CD8-positive, alpha-beta memory T cell (primary cell): ENCODE measurements at regions not wholly inside any gene's neighbourhood (a gene's known extent, or its start where the extent isn't known, plus 50 kb on each side); places are given as distances from the start of the nearest gene placed in this dataset.

Source experiments
- CTCF ChIA-PET: fragments of 350-600 bp; sonication (Branson Sonifier 250); formaldehyde crosslinking; loops from one replicate; lab custom pipeline; 2021; ENCODE audit warnings: antibody characterized with exemption; lab: Charles Lee
- POLR2A ChIA-PET: fragments of 350-600 bp; sonication (Branson Sonifier 250); formaldehyde crosslinking; loops from one replicate; lab custom pipeline; 2021; ENCODE audit warnings: antibody characterized with exemption; lab: Charles Lee
- DNase-seq, 5 donors: peaks; one replicate each; pipeline versions ENCODE4 v3.0.0 to v3.0.0-alpha.2; 2020 to 2022; ENCODE audit warnings: mixed read lengths in 1 of 5
- H3K27ac ChIP-seq: one replicate; pipeline ENCODE4 v1.7.0; 2013; ENCODE audit warnings: low read depth, mild to moderate bottlenecking, low read length, moderate library complexity
- H3K27me3 ChIP-seq: 2 replicates; pipeline ENCODE4 v1.7.0; 2013; ENCODE audit warnings: low read length, mild to moderate bottlenecking; ENCODE audit not compliant: insufficient read depth, poor library complexity, severe bottlenecking
- H3K36me3 ChIP-seq: 2 replicates; pipeline ENCODE4 v1.7.0; 2013; ENCODE audit warnings: mild to moderate bottlenecking, low read length, moderate library complexity; ENCODE audit not compliant: insufficient read depth
- H3K4me1 ChIP-seq: 2 replicates; pipeline ENCODE4 v1.7.0; 2013; ENCODE audit warnings: mild to moderate bottlenecking, low read length, moderate library complexity; ENCODE audit not compliant: insufficient read depth
- H3K4me3 ChIP-seq: 2 replicates; pipeline ENCODE4 v1.7.0; 2013; ENCODE audit warnings: mild to moderate bottlenecking, low read length
- H3K9me3 ChIP-seq: 2 replicates; pipeline ENCODE4 v1.7.0; 2013; ENCODE audit warnings: mild to moderate bottlenecking, low read length
- H3K27ac Mint-ChIP-seq, 8 donors: one replicate each; pipeline ENCODE4 v1.8.0; 2020 to 2021; ENCODE audit warnings: mixed read lengths in 8 of 8, mild to moderate bottlenecking in 6 of 8, inconsistent platforms in 3 of 8, moderate library complexity in 3 of 8
- H3K27me3 Mint-ChIP-seq, 2 donors: one replicate each; pipeline ENCODE4 v1.8.0; 2020 to 2021; ENCODE audit warnings: mixed read lengths in 2 of 2, mild to moderate bottlenecking in 1 of 2, moderate library complexity in 1 of 2
- H3K36me3 Mint-ChIP-seq, 3 donors: one replicate each; pipeline ENCODE4 v1.8.0; 2020 to 2021; ENCODE audit warnings: mixed read lengths in 3 of 3, inconsistent platforms in 1 of 3, mild to moderate bottlenecking in 1 of 3
- H3K4me1 Mint-ChIP-seq, 3 donors: one replicate each; pipeline ENCODE4 v1.8.0; 2020 to 2021; ENCODE audit warnings: mixed read lengths in 3 of 3, inconsistent platforms in 1 of 3, mild to moderate bottlenecking in 1 of 3
- H3K4me3 Mint-ChIP-seq, 7 donors: one replicate each; pipeline ENCODE4 v1.8.0; 2020 to 2021; ENCODE audit warnings: mixed read lengths in 7 of 7, mild to moderate bottlenecking in 6 of 7, moderate library complexity in 4 of 7, inconsistent platforms in 2 of 7
- H3K9me3 Mint-ChIP-seq, 5 donors: one replicate each; pipeline ENCODE4 v1.8.0; 2020 to 2022; ENCODE audit warnings: mixed read lengths in 5 of 5, mild to moderate bottlenecking in 3 of 5, moderate library complexity in 2 of 5, inconsistent platforms in 1 of 5

DNA sequence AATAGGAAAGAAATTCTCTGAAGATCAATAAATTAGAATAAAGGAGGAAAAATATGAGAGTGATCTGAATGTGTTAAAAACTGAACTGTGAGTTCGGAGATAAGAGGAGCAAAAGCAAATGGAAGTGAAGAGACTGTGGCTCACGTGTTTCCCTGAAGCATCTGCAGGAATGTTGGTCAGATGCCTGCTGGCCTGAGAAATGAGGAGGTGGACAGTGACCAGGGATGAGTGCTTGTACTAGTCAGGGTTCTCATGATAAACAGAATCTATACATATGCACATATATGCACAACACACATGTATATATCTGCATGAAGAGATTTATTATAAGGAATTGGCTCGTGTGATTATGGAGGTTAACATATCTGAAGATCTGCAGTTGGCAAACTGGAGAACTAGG is 103.4 kb upstream of the TIAM1 start:
- Histone ChIP-seq H3K4me1 (peaks cover 24% of the 10 kb centered on the region), H3K27ac (no peak overlapping the region), H3K36me3 (no peaks in the 10 kb centered on the region), H3K4me3 (no peak overlapping the region), H3K9me3 (no peaks in the 10 kb centered on the region), H3K27me3 (no peaks in the 10 kb centered on the region)
- Mint-ChIP-seq H3K36me3 (no peaks in the 10 kb centered on the region), H3K4me3 (peak overlapping the region in 1 of 7 donors; percentile 13), H3K27ac (peak overlapping the region in 2 of 8 donors; percentile 30 to 42), H3K4me1 (peaks cover 31 to 49% (median 47%) of the 10 kb centered on the region in 3 donors), H3K9me3 (peaks cover 0 to 2% (median 0%) of the 10 kb centered on the region in 5 donors), H3K27me3 (peaks cover 0 to 4% of the 10 kb centered on the region in 2 donors)
- no peak for DNase-seq
- ChIA-PET CTCF (no interaction called here), POLR2A (no interaction called here)

DNA sequence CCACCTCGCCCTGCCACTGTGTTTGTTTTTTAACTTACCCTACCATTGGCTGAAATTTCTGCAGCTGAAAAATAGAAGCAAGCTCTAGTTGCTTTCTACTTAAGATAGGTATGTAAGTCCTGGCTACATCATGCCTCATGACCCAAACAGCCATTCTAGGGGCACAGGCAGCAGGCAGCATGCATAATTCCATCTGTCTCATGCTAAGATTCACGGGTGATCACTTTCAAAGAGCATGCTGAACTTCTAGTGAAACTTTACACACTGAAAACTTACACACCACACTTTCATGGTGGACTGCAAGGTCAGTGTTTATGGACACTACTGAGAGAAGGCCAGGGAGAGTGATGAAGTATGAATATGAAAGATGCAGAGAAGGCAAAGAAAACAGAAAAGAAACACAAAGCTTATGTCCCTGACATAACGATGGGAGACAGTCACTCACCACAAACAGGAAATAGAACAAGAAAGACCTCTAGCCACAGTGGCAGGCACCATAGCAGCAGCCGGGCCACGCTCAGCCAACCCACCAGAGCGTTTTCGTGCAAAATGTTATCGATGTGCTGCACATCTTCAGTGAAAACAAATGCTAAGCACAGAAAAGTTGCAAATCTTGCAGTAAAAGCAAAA is 102.3 kb upstream of the TIAM1 start:
- POLR2A ChIA-PET = no interaction called here
- Histone ChIP-seq H3K36me3 (no peaks in the 10 kb centered on the region), H3K9me3 (peaks cover 3% of the 10 kb centered on the region), H3K4me3 (peak overlapping the region; percentile 44), H3K27me3 (no peaks in the 10 kb centered on the region), H3K4me1 (peaks cover 24% of the 10 kb centered on the region), H3K27ac (no peak overlapping the region)
- CTCF ChIA-PET = no interaction called here
- Mint-ChIP-seq H3K4me3 (peak overlapping the region in 6 of 7 donors; percentile 3 to 77 (median 36)), H3K27me3 (peaks cover 0 to 4% of the 10 kb centered on the region in 2 donors), H3K27ac (peak overlapping the region in 7 of 8 donors; percentile 0 to 89 (median 65)), H3K9me3 (peaks cover 0 to 6% (median 3%) of the 10 kb centered on the region in 5 donors), H3K36me3 (peaks cover 0 to 2% (median 0%) of the 10 kb centered on the region in 3 donors), H3K4me1 (peaks cover 31 to 49% (median 47%) of the 10 kb centered on the region in 3 donors)
- DNase-seq = peak in 4 of 5 donors; percentile 11 to 65 (median 54)

DNA sequence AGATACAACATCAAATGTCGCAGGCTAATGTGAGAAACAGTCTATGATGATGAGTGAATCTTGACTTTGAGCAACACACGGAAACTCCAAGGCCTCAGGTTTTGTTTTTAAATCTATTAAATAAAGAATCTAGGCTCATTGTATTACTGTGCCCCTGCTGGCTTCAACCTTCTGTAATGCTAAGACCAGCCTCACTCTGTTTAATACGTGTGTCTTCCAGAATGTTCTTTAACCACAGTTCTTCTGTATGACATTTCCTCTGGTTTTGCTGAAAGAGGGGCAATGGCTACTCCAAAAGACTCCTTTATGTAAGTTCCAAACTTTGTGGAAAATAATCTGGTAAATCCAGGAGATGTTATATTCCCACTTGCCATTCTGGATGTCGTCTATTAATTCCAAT is 101.1 kb upstream of the TIAM1 start:
- ChIA-PET CTCF (no interaction called here), POLR2A (no interaction called here)
- Histone ChIP-seq H3K4me3 (no peak overlapping the region), H3K27me3 (no peaks in the 10 kb centered on the region), H3K27ac (no peak overlapping the region), H3K4me1 (peaks cover 24% of the 10 kb centered on the region), H3K9me3 (peaks cover 8% of the 10 kb centered on the region), H3K36me3 (no peaks in the 10 kb centered on the region)
- H3K4me1 Mint-ChIP-seq = peaks cover 31 to 49% (median 47%) of the 10 kb centered on the region in 3 donors
- peaks cover 0 to 4% of the 10 kb centered on the region in 2 donors for H3K27me3 Mint-ChIP-seq
- peaks cover 0 to 16% (median 8%) of the 10 kb centered on the region in 5 donors for H3K9me3 Mint-ChIP-seq
- peak overlapping the region in 4 of 8 donors; percentile 34 to 75 (median 51) for H3K27ac Mint-ChIP-seq
- H3K4me3 Mint-ChIP-seq = peak overlapping the region in 3 of 7 donors; percentile 26 to 46 (median 42)
- DNase-seq = no peak
- peaks cover 0 to 9% (median 0%) of the 10 kb centered on the region in 3 donors for H3K36me3 Mint-ChIP-seq

DNA sequence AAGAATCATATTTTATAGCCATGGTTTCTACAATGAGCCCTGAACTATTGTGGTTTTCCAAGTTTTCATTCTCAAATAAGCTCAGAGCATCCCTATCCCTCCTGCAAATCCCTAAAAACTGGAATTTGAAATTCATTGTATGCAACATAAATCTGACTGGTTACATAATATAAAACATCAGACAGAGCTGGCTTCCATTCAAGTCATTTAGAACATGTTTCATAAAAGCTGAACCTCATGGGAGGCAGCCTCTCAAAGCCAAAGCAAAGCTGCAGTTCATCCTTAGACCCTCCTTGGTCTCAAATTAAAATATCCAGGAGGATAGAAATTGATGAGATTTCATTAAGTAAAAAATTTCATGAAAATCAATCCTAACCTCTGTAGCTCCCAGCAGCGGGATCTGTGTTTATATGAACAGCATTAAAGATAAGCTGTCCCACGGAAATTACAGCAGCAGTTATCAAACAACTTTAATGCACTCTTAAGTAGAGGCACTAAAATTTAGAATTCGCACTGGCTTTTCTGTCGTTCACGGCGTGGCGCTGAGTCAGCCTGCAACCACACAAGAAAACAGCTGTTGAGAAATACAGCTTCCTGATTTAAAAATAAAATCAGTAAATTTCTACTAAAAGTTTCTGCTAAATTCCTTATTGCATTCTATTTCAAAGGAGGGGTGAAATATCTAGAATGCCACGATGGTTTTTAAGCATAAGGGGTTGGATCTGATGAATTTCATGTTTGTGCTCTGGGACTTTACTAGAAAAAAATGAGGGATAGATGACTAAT is 99.9 kb upstream of the TIAM1 start:
- no peak for DNase-seq
- no peaks in the 10 kb centered on the region for H3K27me3 ChIP-seq
- peaks cover 0 to 9% (median 0%) of the 10 kb centered on the region in 3 donors for H3K36me3 Mint-ChIP-seq
- peak overlapping the region in 3 of 7 donors; percentile 14 to 26 (median 25) for H3K4me3 Mint-ChIP-seq
- H3K27ac ChIP-seq = no peak overlapping the region
- no peak overlapping the region for H3K4me3 ChIP-seq
- POLR2A ChIA-PET = no interaction called here
- H3K9me3 Mint-ChIP-seq = peaks cover 0 to 23% (median 7%) of the 10 kb centered on the region in 5 donors
- CTCF ChIA-PET = no interaction called here
- peaks cover 31 to 49% (median 47%) of the 10 kb centered on the region in 3 donors for H3K4me1 Mint-ChIP-seq
- peaks cover 0 to 2% of the 10 kb centered on the region in 2 donors for H3K27me3 Mint-ChIP-seq
- no peaks in the 10 kb centered on the region for H3K36me3 ChIP-seq
- peaks cover 24% of the 10 kb centered on the region for H3K4me1 ChIP-seq
- peak overlapping the region in 2 of 8 donors; percentile 12 to 31 for H3K27ac Mint-ChIP-seq
- H3K9me3 ChIP-seq = peaks cover 8% of the 10 kb centered on the region

GRCh38 chr21:31442339-31442738 is 98.3 kb upstream of the TIAM1 start:
- CTCF ChIA-PET = no interaction called here
- H3K27ac Mint-ChIP-seq = no peak overlapping the region
- H3K4me1 ChIP-seq = peaks cover 22% of the 10 kb centered on the region
- peaks cover 0 to 9% (median 0%) of the 10 kb centered on the region in 3 donors for H3K36me3 Mint-ChIP-seq
- peaks cover 0 to 2% of the 10 kb centered on the region in 2 donors for H3K27me3 Mint-ChIP-seq
- H3K9me3 ChIP-seq = peaks cover 8% of the 10 kb centered on the region
- H3K4me3 Mint-ChIP-seq = no peak overlapping the region
- H3K36me3 ChIP-seq = no peaks in the 10 kb centered on the region
- H3K27ac ChIP-seq = no peak overlapping the region
- POLR2A ChIA-PET = no interaction called here
- DNase-seq = no peak
- H3K9me3 Mint-ChIP-seq = peaks cover 0 to 27% (median 7%) of the 10 kb centered on the region in 5 donors
- no peak overlapping the region for H3K4me3 ChIP-seq
- H3K27me3 ChIP-seq = no peaks in the 10 kb centered on the region
- H3K4me1 Mint-ChIP-seq = peaks cover 27 to 40% (median 40%) of the 10 kb centered on the region in 3 donors

DNA sequence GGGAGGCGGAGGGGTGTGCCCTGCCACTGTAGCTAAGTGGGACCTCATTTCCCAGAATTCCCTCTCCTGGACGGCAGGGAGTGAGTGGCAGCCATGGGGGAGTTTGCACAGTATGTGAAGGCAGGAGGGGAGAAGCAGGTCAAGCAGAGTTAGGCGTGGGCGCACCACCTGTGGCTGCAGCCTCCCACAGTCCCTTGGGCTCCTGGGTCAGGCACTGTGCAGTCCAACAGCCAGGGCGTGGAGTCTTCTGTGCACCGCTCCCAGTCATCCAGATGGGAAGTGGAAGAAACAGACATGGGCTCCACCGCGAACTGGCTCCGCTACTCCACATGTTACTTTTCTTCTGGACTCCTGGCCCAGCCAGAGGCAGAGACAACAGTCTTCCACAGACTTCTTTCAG is 85.4 kb upstream of the TIAM1 start:
- no peaks in the 10 kb centered on the region for H3K27me3 ChIP-seq
- no peaks in the 10 kb centered on the region for H3K36me3 ChIP-seq
- no peak for DNase-seq
- CTCF ChIA-PET = no interaction called here
- H3K4me3 Mint-ChIP-seq = no peak overlapping the region
- H3K4me1 ChIP-seq = no peaks in the 10 kb centered on the region
- no peak overlapping the region for H3K27ac Mint-ChIP-seq
- H3K4me1 Mint-ChIP-seq = peaks cover 2 to 6% (median 4%) of the 10 kb centered on the region in 3 donors
- no peak overlapping the region for H3K4me3 ChIP-seq
- no peaks in the 10 kb centered on the region for H3K9me3 Mint-ChIP-seq
- no peaks in the 10 kb centered on the region for H3K36me3 Mint-ChIP-seq
- no peak overlapping the region for H3K27ac ChIP-seq
- H3K9me3 ChIP-seq = no peaks in the 10 kb centered on the region
- POLR2A ChIA-PET = no interaction called here
- no peaks in the 10 kb centered on the region for H3K27me3 Mint-ChIP-seq

DNA sequence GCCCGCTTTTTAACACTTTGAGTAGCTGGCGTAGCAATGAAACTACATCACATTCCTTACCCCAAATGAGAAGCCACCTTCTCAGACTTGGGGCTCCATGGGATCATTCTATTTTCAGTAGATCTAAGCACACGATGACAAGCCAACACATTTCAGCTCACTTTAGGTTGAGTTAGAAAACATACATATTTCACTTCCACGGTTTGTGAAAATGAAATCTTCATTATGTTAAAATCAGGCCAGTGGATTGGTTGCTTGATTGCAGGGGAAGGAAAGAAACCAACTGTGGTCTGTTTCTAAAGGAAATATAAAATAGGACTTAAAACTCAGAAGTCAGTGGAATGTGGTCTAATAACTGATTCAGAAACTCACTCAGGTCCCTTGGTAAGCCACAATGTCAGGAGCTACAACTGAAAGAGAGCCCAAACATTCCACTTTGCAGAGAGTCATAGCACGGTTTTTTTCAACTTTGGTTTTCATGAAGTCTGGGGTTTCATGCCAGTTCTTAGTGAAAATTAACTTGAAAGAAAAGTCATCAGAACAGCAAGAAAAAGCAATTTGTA is 82.3 kb upstream of the TIAM1 start:
- H3K27me3 Mint-ChIP-seq = no peaks in the 10 kb centered on the region
- H3K9me3 ChIP-seq = no peaks in the 10 kb centered on the region
- H3K4me3 Mint-ChIP-seq = no peak overlapping the region
- H3K27ac ChIP-seq = no peak overlapping the region
- ChIA-PET CTCF (no interaction called here), POLR2A (no interaction called here)
- H3K4me3 ChIP-seq = no peak overlapping the region
- H3K4me1 ChIP-seq = no peaks in the 10 kb centered on the region
- H3K4me1 Mint-ChIP-seq = peaks cover 2 to 6% (median 4%) of the 10 kb centered on the region in 3 donors
- no peaks in the 10 kb centered on the region for H3K36me3 ChIP-seq
- H3K27me3 ChIP-seq = no peaks in the 10 kb centered on the region
- no peak for DNase-seq
- no peaks in the 10 kb centered on the region for H3K36me3 Mint-ChIP-seq
- no peaks in the 10 kb centered on the region for H3K9me3 Mint-ChIP-seq
- H3K27ac Mint-ChIP-seq = peak overlapping the region in 2 of 8 donors; percentile 17 to 36

DNA sequence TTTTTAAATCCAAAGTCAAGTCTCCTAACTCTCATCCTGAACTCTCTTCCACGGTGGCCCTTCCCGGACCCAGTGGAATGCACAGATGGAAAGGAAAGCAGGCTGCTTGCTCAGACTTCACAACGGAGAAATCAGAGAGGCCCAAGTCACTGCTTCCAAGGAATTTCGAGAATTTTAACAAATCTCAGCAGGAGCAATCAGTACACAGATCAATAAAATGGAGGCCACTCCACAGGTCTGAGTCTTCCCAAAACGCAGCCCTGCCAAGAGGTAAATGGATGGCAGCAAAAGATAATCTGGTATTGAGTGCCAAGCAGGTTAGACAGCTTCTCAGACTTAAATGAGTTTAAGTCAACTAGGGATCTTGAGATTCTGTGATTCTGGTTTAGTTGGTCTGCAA is 81.1 kb upstream of the TIAM1 start:
- Histone ChIP-seq H3K9me3 (no peaks in the 10 kb centered on the region), H3K36me3 (no peaks in the 10 kb centered on the region), H3K27me3 (no peaks in the 10 kb centered on the region), H3K4me1 (no peaks in the 10 kb centered on the region), H3K4me3 (no peak overlapping the region), H3K27ac (no peak overlapping the region)
- Mint-ChIP-seq H3K27ac (no peak overlapping the region), H3K9me3 (no peaks in the 10 kb centered on the region), H3K36me3 (no peaks in the 10 kb centered on the region), H3K4me1 (peaks cover 2 to 6% (median 4%) of the 10 kb centered on the region in 3 donors), H3K4me3 (no peak overlapping the region), H3K27me3 (no peaks in the 10 kb centered on the region)
- POLR2A ChIA-PET = no interaction called here
- CTCF ChIA-PET = no interaction called here
- DNase-seq = no peak
